Stomach smooth muscle (tissue), 2 donors: ENCODE measurements at regions not wholly inside any gene's neighbourhood (a gene's known extent, or its start where the extent isn't known, plus 50 kb on each side); places are given as distances from the start of the nearest gene placed in this dataset.
"Not testable (repeated sequence)": the region's sequence is repeated elsewhere in the genome, so short reads cannot be mapped to it uniquely, and the experiment has no call there.

Experiments used
- H3K27ac ChIP-seq: one replicate; pipeline ENCODE4 v1.7.0; 2013; ENCODE audit warnings: mild to moderate bottlenecking, low read length, inconsistent platforms
- H3K27me3 ChIP-seq, 2 donors: one replicate each; pipeline ENCODE4 v1.7.0; 2013; ENCODE audit warnings: low read length in 2 of 2; ENCODE audit not compliant: insufficient read depth in 2 of 2, control insufficient read depth in 1 of 2
- H3K36me3 ChIP-seq, 2 donors: one replicate each; pipeline ENCODE4 v1.7.0; 2013; ENCODE audit warnings: low read length in 2 of 2; ENCODE audit not compliant: control insufficient read depth in 2 of 2, insufficient read depth in 2 of 2
- H3K4me1 ChIP-seq: one replicate; pipeline ENCODE4 v1.7.0; 2013; ENCODE audit warnings: low read length; ENCODE audit not compliant: control insufficient read depth, insufficient read depth
- H3K4me3 ChIP-seq, 2 donors: one replicate each; pipeline ENCODE4 v1.7.0; 2013; ENCODE audit warnings: low read length in 2 of 2
- H3K9ac ChIP-seq, 2 donors: one replicate each; pipeline ENCODE4 v1.7.0; 2013; ENCODE audit warnings: low read length in 2 of 2, mild to moderate bottlenecking in 1 of 2
- H3K9me3 ChIP-seq, 2 donors: one replicate each; pipeline ENCODE4 v1.7.0; 2013; ENCODE audit warnings: low read length in 2 of 2; ENCODE audit not compliant: control insufficient read depth in 2 of 2
- donor health status: healthy.
- donor health status: Pancreatic carcinoma.

- H3K9ac ChIP-seq = no peak overlapping the region
- no peaks in the 10 kb centered on the region for H3K36me3 ChIP-seq
- no peak overlapping the region for H3K4me3 ChIP-seq
- H3K27ac ChIP-seq = no peak overlapping the region
- no peaks in the 10 kb centered on the region for H3K27me3 ChIP-seq
- H3K4me1 ChIP-seq = no peaks in the 10 kb centered on the region
- H3K9me3 ChIP-seq = no peaks in the 10 kb centered on the region
Observed at GRCh38 chr6:141976994-141977393, 155.7 kb upstream of the GJE1 start.

GRCh38 chr6:141969768-141970415 is 162.8 kb upstream of the GJE1 start:
- not testable (repeated sequence) for H3K4me1 ChIP-seq, H3K9ac ChIP-seq, H3K36me3 ChIP-seq, H3K27ac ChIP-seq, H3K27me3 ChIP-seq, H3K9me3 ChIP-seq, H3K4me3 ChIP-seq

DNA sequence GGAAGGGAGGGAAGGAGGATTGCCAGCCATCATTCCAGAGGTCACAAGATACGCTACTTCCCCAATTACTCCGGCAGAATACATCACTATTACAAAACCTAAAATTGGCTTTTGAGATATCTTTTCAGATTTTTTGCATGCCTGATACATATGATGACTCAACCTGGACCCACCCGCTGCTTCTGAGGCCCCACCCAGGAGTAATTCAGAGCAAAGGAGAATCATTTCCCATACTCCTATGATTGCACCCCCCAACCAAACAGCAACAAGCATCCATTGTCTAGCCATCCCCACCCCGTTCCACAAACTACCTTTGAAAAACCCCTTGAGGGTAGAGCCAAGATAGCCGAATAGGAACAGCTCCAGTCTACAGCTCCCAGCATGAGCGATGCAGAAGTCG is 163.5 kb upstream of the GJE1 start:
- Histone ChIP-seq H3K9ac (no peak overlapping the region), H3K27ac (no peak overlapping the region), H3K4me1 (no peaks in the 10 kb centered on the region), H3K9me3 (no peaks in the 10 kb centered on the region), H3K27me3 (no peaks in the 10 kb centered on the region), H3K4me3 (no peak overlapping the region), H3K36me3 (no peaks in the 10 kb centered on the region)

DNA sequence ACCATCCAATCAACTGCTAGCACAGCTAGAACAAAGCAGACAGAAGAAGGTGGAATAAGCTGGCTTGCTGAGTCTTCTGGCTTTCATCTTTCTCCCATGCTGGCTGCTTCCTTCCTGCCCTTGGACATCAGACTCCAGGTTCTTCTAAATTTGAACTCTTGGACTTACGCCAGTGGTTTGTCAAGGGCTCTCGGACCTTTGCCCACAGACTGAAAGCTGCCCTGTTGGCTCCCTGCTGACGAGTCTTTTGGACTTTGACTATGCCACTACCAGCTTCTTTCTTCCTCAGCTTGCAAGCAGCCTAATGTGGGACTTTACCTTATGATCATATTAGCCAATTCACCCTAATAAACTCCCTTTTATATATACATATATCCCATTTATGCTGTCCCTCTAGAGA is 164.1 kb upstream of the GJE1 start:
- Histone ChIP-seq H3K4me1 (no peaks in the 10 kb centered on the region), H3K9me3 (no peaks in the 10 kb centered on the region), H3K9ac (no peak overlapping the region), H3K36me3 (no peaks in the 10 kb centered on the region), H3K27me3 (no peaks in the 10 kb centered on the region), H3K4me3 (no peak overlapping the region), H3K27ac (no peak overlapping the region)

DNA sequence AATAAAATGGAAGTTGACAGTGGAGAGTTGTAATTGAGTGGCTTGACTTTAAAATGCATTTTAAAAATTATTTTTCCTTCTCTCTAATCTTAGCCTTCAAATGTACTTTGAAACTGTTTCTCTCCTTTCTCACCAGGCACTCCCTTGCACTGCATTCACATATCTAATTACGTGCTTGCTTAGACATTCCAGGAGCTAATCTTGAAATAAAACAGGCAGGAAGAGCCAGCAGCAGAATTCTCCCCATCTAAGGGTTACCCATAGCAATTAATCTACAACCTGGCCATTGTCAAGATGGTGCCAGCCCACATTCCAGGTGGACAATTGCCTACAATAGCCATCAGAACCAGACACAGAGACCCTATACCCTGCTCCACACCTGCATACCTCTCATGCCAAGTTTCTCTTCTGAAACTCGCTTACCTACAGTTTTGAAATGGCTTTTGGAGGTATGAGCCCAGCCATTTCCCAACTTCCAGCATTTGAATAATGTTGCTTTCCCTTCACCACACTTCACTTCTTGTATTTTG is 167.6 kb upstream of the GJE1 start:
- Histone ChIP-seq H3K27ac (no peak overlapping the region), H3K4me1 (no peaks in the 10 kb centered on the region), H3K9ac (no peak overlapping the region), H3K27me3 (no peaks in the 10 kb centered on the region), H3K4me3 (no peak overlapping the region), H3K36me3 (no peaks in the 10 kb centered on the region), H3K9me3 (no peaks in the 10 kb centered on the region)

GRCh38 chr6:141963543-141964295 is 169.0 kb upstream of the GJE1 start:
- no peak overlapping the region for H3K4me3 ChIP-seq
- no peaks in the 10 kb centered on the region for H3K4me1 ChIP-seq
- H3K27me3 ChIP-seq = no peaks in the 10 kb centered on the region
- H3K9ac ChIP-seq = no peak overlapping the region
- H3K9me3 ChIP-seq = no peaks in the 10 kb centered on the region
- H3K36me3 ChIP-seq = no peaks in the 10 kb centered on the region
- no peak overlapping the region for H3K27ac ChIP-seq

DNA sequence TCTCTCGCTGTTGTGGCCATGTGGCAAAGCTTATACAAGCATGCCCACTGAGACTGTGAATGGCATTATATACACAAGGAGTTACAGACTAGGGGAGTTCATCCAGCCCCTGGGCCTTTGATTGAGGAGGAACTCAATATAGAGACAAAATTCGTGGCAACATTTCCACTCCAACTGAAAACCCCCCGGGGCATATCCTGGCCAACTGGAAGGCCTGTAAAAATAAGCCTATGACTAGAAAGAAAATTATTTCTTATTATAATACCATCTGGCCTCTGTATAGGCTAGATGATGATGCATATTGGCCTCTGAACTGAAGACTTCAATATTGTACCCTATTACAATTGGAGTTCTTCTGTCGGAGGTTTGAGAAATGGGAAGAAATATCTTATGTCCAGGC is 175.5 kb upstream of the GJE1 start:
- no peak overlapping the region for H3K9ac ChIP-seq

DNA sequence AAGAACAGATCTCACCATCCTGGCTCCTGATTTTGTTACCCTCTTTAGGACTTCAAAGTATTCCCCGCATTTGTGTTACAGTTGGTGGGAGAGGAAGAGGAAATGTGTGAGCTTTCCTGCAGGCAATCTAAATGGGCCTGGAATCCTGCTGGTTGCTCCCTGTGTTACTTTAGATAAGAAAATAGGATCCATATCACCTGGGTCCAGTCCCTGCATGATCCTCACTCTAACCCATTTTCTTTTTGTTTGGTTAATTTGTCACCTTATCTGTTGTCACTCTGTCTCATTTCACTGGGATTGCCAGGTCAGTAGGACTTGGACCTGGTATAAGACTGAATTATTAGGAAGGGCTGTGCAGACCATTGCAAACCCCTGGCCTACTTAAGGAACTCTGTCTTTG is 175.9 kb upstream of the GJE1 start:
- Histone ChIP-seq H3K36me3 (no peaks in the 10 kb centered on the region), H3K27ac (no peak overlapping the region), H3K27me3 (no peaks in the 10 kb centered on the region), H3K9me3 (no peaks in the 10 kb centered on the region), H3K9ac (no peak overlapping the region), H3K4me3 (no peak overlapping the region), H3K4me1 (peaks cover 5% of the 10 kb centered on the region)

More for the DNA sequence above, 175.5 kb upstream of the GJE1 start:
- no peaks in the 10 kb centered on the region for H3K36me3 ChIP-seq
- no peak overlapping the region for H3K4me3 ChIP-seq
- H3K27ac ChIP-seq = no peak overlapping the region
- peaks cover 5% of the 10 kb centered on the region for H3K4me1 ChIP-seq
- H3K27me3 ChIP-seq = no peaks in the 10 kb centered on the region
- H3K9me3 ChIP-seq = no peaks in the 10 kb centered on the region

DNA sequence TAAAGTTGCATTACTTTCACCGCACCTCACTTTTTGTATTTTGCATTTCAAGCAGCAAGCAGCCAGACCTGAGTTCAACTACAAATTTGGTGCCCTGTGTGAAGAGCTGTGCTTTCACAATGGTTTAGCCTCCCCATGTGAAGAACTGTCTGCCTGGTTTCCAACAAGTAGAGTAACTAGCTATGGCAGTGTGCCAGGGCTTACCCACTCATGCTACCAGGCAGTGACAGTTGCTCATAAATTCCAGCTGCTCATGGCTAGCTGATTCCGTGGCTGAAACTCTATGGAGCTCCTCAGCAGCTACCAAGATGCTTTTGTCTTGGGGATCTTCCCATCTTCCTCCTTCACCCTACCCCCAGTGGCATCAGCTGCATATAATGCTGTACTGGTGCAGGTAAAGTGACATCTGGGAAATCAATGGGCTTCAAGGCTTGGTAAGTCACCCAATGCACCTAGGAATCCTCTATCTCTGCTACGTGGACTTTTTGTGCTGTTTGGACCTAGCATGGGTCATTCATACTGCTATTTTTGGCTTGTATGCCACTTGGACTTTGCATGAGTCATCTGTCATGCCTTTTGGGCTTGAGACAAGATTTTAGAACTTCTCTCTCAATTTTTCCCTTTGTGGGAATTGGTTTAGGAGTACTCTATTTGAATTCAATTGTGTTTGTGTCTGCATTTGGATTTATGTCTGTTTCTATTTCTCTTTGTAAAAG is 176.5 kb upstream of the GJE1 start:
- peaks cover 5% of the 10 kb centered on the region for H3K4me1 ChIP-seq
- no peaks in the 10 kb centered on the region for H3K27me3 ChIP-seq
- no peak overlapping the region for H3K27ac ChIP-seq
- H3K4me3 ChIP-seq = no peak overlapping the region
- no peak overlapping the region for H3K9ac ChIP-seq
- H3K36me3 ChIP-seq = no peaks in the 10 kb centered on the region
- no peaks in the 10 kb centered on the region for H3K9me3 ChIP-seq

DNA sequence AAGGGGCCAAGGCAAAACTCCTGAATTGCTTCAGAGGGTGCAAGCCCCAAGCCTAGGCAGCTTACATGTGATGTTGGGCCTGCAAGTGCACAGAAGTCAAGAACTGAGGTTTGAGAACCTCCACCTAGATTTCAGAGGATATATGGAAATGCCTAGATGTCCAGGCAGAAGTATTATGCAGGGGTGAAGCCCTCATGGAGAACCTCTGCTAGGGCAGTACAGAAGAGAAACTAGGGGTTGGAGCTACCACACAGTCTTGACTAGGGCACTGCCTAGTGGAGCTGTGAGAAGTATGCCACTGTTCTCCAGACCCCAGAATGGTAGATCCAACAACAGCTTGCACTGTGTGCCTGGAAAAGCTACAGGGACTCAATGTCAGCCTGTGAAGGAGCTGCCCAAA is 179.7 kb upstream of the GJE1 start:
- H3K4me3 ChIP-seq = no peak overlapping the region
- H3K9ac ChIP-seq = no peak overlapping the region
- H3K27me3 ChIP-seq = no peaks in the 10 kb centered on the region
- H3K27ac ChIP-seq = no peak overlapping the region
- no peaks in the 10 kb centered on the region for H3K9me3 ChIP-seq
- peaks cover 5% of the 10 kb centered on the region for H3K4me1 ChIP-seq
- H3K36me3 ChIP-seq = no peaks in the 10 kb centered on the region
